IMR-90 (cell line): ENCODE measurements at regions not wholly inside any gene's neighbourhood (a gene's known extent, or its start where the extent isn't known, plus 50 kb on each side); places are given as distances from the start of the nearest gene placed in this dataset.

Experiments used
- BHLHE40 ChIP-seq: fragments of 150-350 bp; IDR thresholded peaks from 2 replicates; pipeline ENCODE4 v1.6.1; 2016; ENCODE audit warnings: mild to moderate bottlenecking, low read depth, low read length
- CHD1 ChIP-seq: IDR thresholded peaks from 2 replicates; pipeline ENCODE4 v1.6.1; 2012; ENCODE audit warnings: low read depth, low read length, improper control_type of control experiment
- FOS ChIP-seq: fragments of 150-350 bp; IDR thresholded peaks from 2 replicates; pipeline ENCODE4 v1.6.1; 2016; ENCODE audit warnings: low read depth, low read length
- MAZ ChIP-seq: IDR thresholded peaks from 2 replicates; pipeline ENCODE4 v1.6.1; 2012; ENCODE audit warnings: low read depth, mild to moderate bottlenecking, low read length, improper control_type of control experiment, moderate library complexity, borderline replicate concordance
- POLR2A ChIP-seq: IDR thresholded peaks from 2 replicates; pipeline ENCODE4 v1.6.1; 2012; ENCODE audit warnings: mild to moderate bottlenecking, low read depth, low read length
- RCOR1 ChIP-seq: IDR thresholded peaks from 2 replicates; pipeline ENCODE4 v1.6.1; 2012; ENCODE audit warnings: mild to moderate bottlenecking, low read length, improper control_type of control experiment; ENCODE audit not compliant: insufficient replicate concordance
- RFX5 ChIP-seq: IDR thresholded peaks from 2 replicates; pipeline ENCODE4 v1.8.0; 2012; ENCODE audit warnings: low read depth, mild to moderate bottlenecking, low read length, moderate library complexity
- SMC3 ChIP-seq: fragments of 150-350 bp; IDR thresholded peaks from 2 replicates; pipeline ENCODE4 v1.6.1; 2016; ENCODE audit warnings: low read depth, mild to moderate bottlenecking, antibody characterized with exemption, low read length, moderate library complexity
- TF ChIP-seq, protein P1 (sequence below): conservative IDR thresholded peaks from 2 replicates; pipeline ENCODE4 v1.5.1; 2012; ENCODE audit warnings: mild to moderate bottlenecking, low read depth, low read length, improper control_type of control experiment
- TF ChIP-seq, protein P2 (sequence below): fragments of 150-350 bp; IDR thresholded peaks from 2 replicates; pipeline ENCODE4 v1.6.1; 2017; ENCODE audit warnings: mild to moderate bottlenecking, antibody characterized with exemption, low read length, low read depth

DNA sequence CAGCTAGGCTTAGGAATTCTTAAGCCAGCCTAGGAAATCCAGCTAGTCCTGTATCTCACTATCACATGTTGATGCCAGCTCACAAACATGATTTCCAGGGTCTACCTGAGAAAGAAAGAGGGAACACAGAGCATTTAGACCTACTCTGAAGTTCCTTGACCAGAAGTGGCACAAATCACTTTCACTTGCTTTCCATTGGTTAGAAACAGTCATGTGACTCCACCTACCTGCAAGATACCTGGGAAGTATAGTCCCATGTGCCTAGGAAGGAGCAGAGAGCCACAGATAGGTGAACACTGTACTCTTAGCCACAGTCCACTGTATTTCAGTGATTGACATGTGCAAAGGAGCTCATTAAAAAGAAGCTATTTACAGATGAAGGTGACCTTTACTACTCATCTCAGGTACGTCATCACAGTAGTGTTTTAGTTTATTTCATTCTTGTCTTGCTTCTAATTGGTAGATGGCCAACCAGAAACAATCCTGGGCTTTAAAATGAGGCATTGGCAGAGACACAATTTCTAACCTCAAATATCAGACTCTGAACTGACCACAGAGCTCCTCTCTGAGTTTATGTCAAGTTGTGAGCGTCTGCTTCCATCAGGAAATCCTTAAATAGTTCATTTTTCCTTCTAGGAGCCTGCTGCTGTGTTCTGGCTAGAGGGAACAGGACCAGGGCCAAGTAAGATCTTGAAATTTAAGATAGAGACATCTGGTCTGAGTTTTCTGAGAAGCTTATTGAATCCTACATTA is 340.7 kb downstream of the TLE4 start:
- no peak for TF ChIP-seq POLR2A
- TF ChIP-seq BHLHE40: no peak
- TF ChIP-seq, protein P1, sequence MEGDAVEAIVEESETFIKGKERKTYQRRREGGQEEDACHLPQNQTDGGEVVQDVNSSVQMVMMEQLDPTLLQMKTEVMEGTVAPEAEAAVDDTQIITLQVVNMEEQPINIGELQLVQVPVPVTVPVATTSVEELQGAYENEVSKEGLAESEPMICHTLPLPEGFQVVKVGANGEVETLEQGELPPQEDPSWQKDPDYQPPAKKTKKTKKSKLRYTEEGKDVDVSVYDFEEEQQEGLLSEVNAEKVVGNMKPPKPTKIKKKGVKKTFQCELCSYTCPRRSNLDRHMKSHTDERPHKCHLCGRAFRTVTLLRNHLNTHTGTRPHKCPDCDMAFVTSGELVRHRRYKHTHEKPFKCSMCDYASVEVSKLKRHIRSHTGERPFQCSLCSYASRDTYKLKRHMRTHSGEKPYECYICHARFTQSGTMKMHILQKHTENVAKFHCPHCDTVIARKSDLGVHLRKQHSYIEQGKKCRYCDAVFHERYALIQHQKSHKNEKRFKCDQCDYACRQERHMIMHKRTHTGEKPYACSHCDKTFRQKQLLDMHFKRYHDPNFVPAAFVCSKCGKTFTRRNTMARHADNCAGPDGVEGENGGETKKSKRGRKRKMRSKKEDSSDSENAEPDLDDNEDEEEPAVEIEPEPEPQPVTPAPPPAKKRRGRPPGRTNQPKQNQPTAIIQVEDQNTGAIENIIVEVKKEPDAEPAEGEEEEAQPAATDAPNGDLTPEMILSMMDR: no peak
- TF ChIP-seq MAZ: no peak
- TF ChIP-seq, protein P2, sequence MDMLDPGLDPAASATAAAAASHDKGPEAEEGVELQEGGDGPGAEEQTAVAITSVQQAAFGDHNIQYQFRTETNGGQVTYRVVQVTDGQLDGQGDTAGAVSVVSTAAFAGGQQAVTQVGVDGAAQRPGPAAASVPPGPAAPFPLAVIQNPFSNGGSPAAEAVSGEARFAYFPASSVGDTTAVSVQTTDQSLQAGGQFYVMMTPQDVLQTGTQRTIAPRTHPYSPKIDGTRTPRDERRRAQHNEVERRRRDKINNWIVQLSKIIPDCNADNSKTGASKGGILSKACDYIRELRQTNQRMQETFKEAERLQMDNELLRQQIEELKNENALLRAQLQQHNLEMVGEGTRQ: no peak
- TF ChIP-seq CHD1: no peak
- no peak for TF ChIP-seq RFX5
- no peak for TF ChIP-seq RCOR1
- TF ChIP-seq SMC3: no peak
- TF ChIP-seq FOS: no peak
